Hepatocyte (in vitro differentiated cells): ENCODE measurements at regions not wholly inside any gene's neighbourhood (a gene's known extent, or its start where the extent isn't known, plus 50 kb on each side); places are given as distances from the start of the nearest gene placed in this dataset.

Source experiments
- DNase-seq: peaks from one replicate; pipeline ENCODE4 v3.0.0-alpha.2; 2016; ENCODE audit warnings: low spot score
- H2AFZ ChIP-seq: fragments of 200-600 bp; sonication (generic); 2 replicates; pipeline ENCODE4 v1.6.0; 2016; ENCODE audit warnings: antibody characterized with exemption, mild to moderate bottlenecking
- H3K27ac ChIP-seq: fragments of 200-600 bp; sonication (generic); 2 replicates; pipeline ENCODE4 v1.5.1; 2016; ENCODE audit warnings: mild to moderate bottlenecking
- H3K27me3 ChIP-seq: fragments of 200-600 bp; sonication (generic); 2 replicates; pipeline ENCODE4 v1.6.1; 2016
- H3K36me3 ChIP-seq: fragments of 200-600 bp; sonication (generic); replicated peaks from 2 replicates; pipeline ENCODE4 v1.5.1; 2016; ENCODE audit warnings: low read depth; ENCODE audit not compliant: insufficient read depth
- H3K4me1 ChIP-seq: fragments of 200-600 bp; sonication (generic); 2 replicates; pipeline ENCODE4 v1.5.1; 2016; ENCODE audit warnings: mild to moderate bottlenecking, moderate library complexity; ENCODE audit not compliant: insufficient read depth
- H3K4me2 ChIP-seq: fragments of 200-600 bp; sonication (generic); 2 replicates; pipeline ENCODE4 v1.6.0; 2016
- H3K4me3 ChIP-seq: fragments of 200-600 bp; sonication (generic); 2 replicates; pipeline ENCODE4 v1.5.1; 2016; ENCODE audit warnings: mild to moderate bottlenecking
- H3K79me2 ChIP-seq: fragments of 200-600 bp; sonication (generic); 2 replicates; pipeline ENCODE4 v1.6.0; 2017; ENCODE audit warnings: mild to moderate bottlenecking
- H3K9me2 ChIP-seq: fragments of 200-600 bp; sonication (generic); replicated peaks from 2 replicates; pipeline ENCODE4 v1.6.0; 2017; ENCODE audit warnings: mild to moderate bottlenecking; ENCODE audit not compliant: insufficient read depth
- H3K9me3 ChIP-seq: fragments of 200-600 bp; sonication (generic); 2 replicates; pipeline ENCODE4 v1.5.1; 2016; ENCODE audit warnings: low read depth, mild to moderate bottlenecking
- H4K20me1 ChIP-seq: fragments of 200-600 bp; sonication (generic); 2 replicates; pipeline ENCODE4 v1.6.0; 2016; ENCODE audit warnings: mild to moderate bottlenecking; ENCODE audit not compliant: insufficient read depth, poor library complexity, severe bottlenecking
- EZH2 ChIP-seq: fragments of 200-600 bp; sonication (generic); IDR thresholded peaks from 2 replicates; pipeline ENCODE4 v1.6.1; 2016; ENCODE audit warnings: antibody characterized with exemption, mild to moderate bottlenecking, borderline replicate concordance
- EZH2phosphoT487 ChIP-seq: fragments of 200-600 bp; sonication (generic); IDR thresholded peaks from one replicate; pipeline ENCODE4 v1.6.1; 2018; ENCODE audit warnings: antibody characterized with exemption, mild to moderate bottlenecking, low read depth, moderate library complexity; ENCODE audit not compliant: unreplicated experiment, severe bottlenecking
- WGBS: methylation state at CpG from one replicate; pipeline ENCODE4 v1.1.6; 2016; ENCODE audit warnings: low lambda C conversion rate; ENCODE audit errors: missing lambda C conversion rate; 5-methylcytosine and 5-hydroxymethylcytosine counted together
- TF ChIP-seq, protein P1 (sequence below): fragments of 200-600 bp; sonication (generic); IDR thresholded peaks from 2 replicates; pipeline ENCODE4 v1.5.1; 2016; ENCODE audit warnings: antibody characterized with exemption, mild to moderate bottlenecking; ENCODE audit not compliant: poor library complexity

DNA sequence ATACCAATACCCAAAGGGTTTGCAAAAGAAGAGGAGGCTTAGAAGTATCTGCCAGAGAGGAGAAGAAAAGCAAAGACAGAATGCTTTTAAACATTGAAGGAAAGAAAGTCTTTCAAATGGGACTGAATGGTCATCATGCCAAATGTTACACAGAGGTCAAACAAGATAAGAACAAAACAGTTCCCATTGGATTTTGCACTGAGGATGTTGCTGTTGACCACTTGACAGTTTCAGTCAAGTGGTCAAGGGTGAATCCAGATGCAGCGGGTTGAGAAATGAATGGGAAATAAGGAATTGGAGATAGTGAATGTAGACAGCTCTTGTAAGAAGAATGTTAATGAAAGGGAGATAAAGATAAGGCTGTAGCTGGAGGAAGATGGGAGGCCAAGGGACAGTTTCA lies 64.8 kb upstream of the FGG start:
- no peak for DNase-seq
- TF ChIP-seq EZH2phosphoT487: no peak
- TF ChIP-seq, protein P1, sequence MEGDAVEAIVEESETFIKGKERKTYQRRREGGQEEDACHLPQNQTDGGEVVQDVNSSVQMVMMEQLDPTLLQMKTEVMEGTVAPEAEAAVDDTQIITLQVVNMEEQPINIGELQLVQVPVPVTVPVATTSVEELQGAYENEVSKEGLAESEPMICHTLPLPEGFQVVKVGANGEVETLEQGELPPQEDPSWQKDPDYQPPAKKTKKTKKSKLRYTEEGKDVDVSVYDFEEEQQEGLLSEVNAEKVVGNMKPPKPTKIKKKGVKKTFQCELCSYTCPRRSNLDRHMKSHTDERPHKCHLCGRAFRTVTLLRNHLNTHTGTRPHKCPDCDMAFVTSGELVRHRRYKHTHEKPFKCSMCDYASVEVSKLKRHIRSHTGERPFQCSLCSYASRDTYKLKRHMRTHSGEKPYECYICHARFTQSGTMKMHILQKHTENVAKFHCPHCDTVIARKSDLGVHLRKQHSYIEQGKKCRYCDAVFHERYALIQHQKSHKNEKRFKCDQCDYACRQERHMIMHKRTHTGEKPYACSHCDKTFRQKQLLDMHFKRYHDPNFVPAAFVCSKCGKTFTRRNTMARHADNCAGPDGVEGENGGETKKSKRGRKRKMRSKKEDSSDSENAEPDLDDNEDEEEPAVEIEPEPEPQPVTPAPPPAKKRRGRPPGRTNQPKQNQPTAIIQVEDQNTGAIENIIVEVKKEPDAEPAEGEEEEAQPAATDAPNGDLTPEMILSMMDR: no peak
- TF ChIP-seq EZH2: no peak
- H3K4me2 ChIP-seq: no peak overlapping the region
- no peak overlapping the region for H3K27ac ChIP-seq
- WGBS: 68% methylated on average over 1 of the region's 1 CpG
- no peaks in the 10 kb centered on the region for H3K79me2 ChIP-seq
- H3K4me3 ChIP-seq: no peak overlapping the region
- no peaks in the 10 kb centered on the region for H3K9me3 ChIP-seq
- no peaks in the 10 kb centered on the region for H4K20me1 ChIP-seq
- no peak overlapping the region for H2AFZ ChIP-seq
- H3K27me3 ChIP-seq: no peaks in the 10 kb centered on the region
- H3K9me2 ChIP-seq: no peaks in the 10 kb centered on the region
- no peaks in the 10 kb centered on the region for H3K4me1 ChIP-seq
- no peaks in the 10 kb centered on the region for H3K36me3 ChIP-seq

DNA sequence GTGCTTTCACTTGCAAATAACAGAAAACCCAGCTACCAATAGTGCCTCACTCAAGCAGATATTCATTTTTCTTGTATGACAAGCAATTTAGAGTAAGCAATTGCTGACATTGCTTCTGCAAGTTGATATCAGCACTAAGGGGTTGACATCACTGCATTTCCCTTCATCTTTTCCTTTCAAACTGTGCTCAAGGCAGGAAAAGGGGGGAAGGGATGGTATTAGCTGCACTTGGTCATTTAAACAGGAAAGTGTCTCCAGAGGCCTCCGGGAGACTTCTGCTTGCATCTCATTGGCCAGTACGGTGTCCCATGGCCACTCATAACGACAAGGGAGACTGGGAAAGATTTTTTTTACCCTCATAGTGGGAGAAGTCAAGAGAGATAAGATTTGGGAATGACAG lies 65.5 kb upstream of the FGG start:
- no peaks in the 10 kb centered on the region for H3K27me3 ChIP-seq
- no peak overlapping the region for H3K27ac ChIP-seq
- DNase-seq: no peak
- H3K79me2 ChIP-seq: no peaks in the 10 kb centered on the region
- H3K4me1 ChIP-seq: no peaks in the 10 kb centered on the region
- H3K4me2 ChIP-seq: no peak overlapping the region
- TF ChIP-seq EZH2phosphoT487 (no peak), EZH2 (no peak)
- TF ChIP-seq, protein P1: no peak
- H4K20me1 ChIP-seq: no peaks in the 10 kb centered on the region
- 67% methylated on average over 3 of the region's 3 CpGs for WGBS
- H3K9me3 ChIP-seq: no peaks in the 10 kb centered on the region
- H3K4me3 ChIP-seq: no peak overlapping the region
- no peaks in the 10 kb centered on the region for H3K9me2 ChIP-seq
- no peaks in the 10 kb centered on the region for H3K36me3 ChIP-seq
- H2AFZ ChIP-seq: no peak overlapping the region

DNA sequence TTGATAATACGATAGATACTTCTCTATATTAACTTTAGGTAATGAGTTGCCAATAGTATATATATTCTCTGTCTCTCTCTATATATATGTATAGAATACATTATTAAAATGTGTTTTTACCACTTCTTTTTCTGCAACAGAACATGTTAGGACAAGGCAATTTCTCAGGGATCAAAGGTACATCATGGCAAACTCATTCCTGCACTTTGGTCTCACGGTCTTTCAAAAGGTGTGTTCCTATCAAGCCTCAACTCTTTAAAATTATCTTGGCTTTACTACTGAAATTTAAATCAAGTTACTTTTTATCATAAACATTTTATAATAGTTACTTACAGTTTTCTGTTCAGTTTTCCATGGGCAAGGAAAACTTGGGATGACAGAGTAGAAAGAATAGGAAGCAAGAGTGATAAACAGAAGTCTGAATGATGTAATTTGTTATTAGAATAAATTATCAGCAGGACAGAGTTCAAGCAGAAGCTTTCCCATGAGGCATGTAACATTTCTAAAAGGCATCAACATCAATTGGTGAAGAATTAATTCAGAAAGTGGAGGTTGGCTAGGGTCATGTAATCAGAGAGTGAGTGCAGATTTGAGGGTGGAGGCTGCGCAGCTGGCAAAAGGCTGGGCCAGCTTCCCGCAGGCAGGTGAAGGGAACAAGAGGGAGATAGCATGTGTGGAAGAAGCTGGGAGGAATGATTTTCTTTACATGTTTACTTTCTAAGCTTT lies 59.7 kb upstream of the LRAT start:
- WGBS: 86% methylated on average over 4 of the region's 4 CpGs
- H3K9me2 ChIP-seq: no peaks in the 10 kb centered on the region
- no peaks in the 10 kb centered on the region for H3K27me3 ChIP-seq
- H3K4me3 ChIP-seq: no peak overlapping the region
- peaks cover 4% of the 10 kb centered on the region for H3K4me1 ChIP-seq
- H3K27ac ChIP-seq: no peak overlapping the region
- TF ChIP-seq, protein P1: no peak
- TF ChIP-seq EZH2phosphoT487: no peak
- TF ChIP-seq EZH2: no peak
- H2AFZ ChIP-seq: no peak overlapping the region
- H3K79me2 ChIP-seq: no peaks in the 10 kb centered on the region
- no peak overlapping the region for H3K4me2 ChIP-seq
- H3K9me3 ChIP-seq: no peaks in the 10 kb centered on the region
- no peaks in the 10 kb centered on the region for H4K20me1 ChIP-seq
- H3K36me3 ChIP-seq: no peaks in the 10 kb centered on the region
- no peak for DNase-seq
